ENCODE measurements at regions not wholly inside any gene's neighbourhood (a gene's known extent, or its start where the extent isn't known, plus 50 kb on each side); places are given as distances from the start of the nearest gene placed in this dataset.

GRCh38 chr1:190792873-190793272 lies 315.2 kb upstream of the BRINP3 start:
- H2AFZ ChIP-seq (ENCODE audit: low read length) = no peak overlapping the region
- DNase-seq (ENCODE audit: low read depth in 2 of 2) = no peak
- H3K4me2 ChIP-seq (ENCODE audit: extremely low read depth, insufficient read depth, low read length) = no peak overlapping the region
- no peaks in the 10 kb centered on the region for H4K20me1 ChIP-seq (ENCODE audit: control insufficient read depth, extremely low read depth, insufficient read depth, low read length)
- H3K36me3 ChIP-seq (ENCODE audit: control insufficient read depth, insufficient read depth, low read length) = no peaks in the 10 kb centered on the region
- TF ChIP-seq EZH2 (IDR thresholded peaks at IDR 0.05; ENCODE audit: low read length, missing control alignments) (no peak), CTCF (conservative IDR thresholded peaks at IDR 0.05 in 1 of 2, IDR thresholded peaks at IDR 0.05 in 1 of 2; ENCODE audit: low read depth in 1 of 2, low read length in 2 of 2) (no peak)
- H3K9me3 ChIP-seq (ENCODE audit: control insufficient read depth, insufficient read depth, low read depth, low read length) = no peaks in the 10 kb centered on the region
- no peak overlapping the region for H3K4me3 ChIP-seq (replicated peaks in 1 of 4; ENCODE audit: control extremely low read depth in 1 of 4, insufficient read depth in 1 of 4, low read depth in 3 of 4, low read length in 4 of 4)
- no peaks in the 10 kb centered on the region for H3K79me2 ChIP-seq (ENCODE audit: control insufficient read depth, insufficient read depth, low read length)
- H3K27ac ChIP-seq (ENCODE audit: insufficient read depth, low read length) = no peak overlapping the region
- no peaks in the 10 kb centered on the region for H3K4me1 ChIP-seq (ENCODE audit: control insufficient read depth, extremely low read depth, insufficient read depth, low read length)
- H3K9ac ChIP-seq (ENCODE audit: insufficient read depth, low read length) = no peak overlapping the region
- no peaks in the 10 kb centered on the region for H3K27me3 ChIP-seq (ENCODE audit: control insufficient read depth, insufficient read depth, low read length)

GRCh38 chr1:190807629-190808028 lies 330.0 kb upstream of the BRINP3 start:
- no peaks in the 10 kb centered on the region for H3K27me3 ChIP-seq (ENCODE audit: control insufficient read depth, insufficient read depth, low read length)
- no peaks in the 10 kb centered on the region for H4K20me1 ChIP-seq (ENCODE audit: control insufficient read depth, extremely low read depth, insufficient read depth, low read length)
- no peak overlapping the region for H2AFZ ChIP-seq (ENCODE audit: low read length)
- TF ChIP-seq EZH2 (IDR thresholded peaks at IDR 0.05; ENCODE audit: low read length, missing control alignments) = no peak
- TF ChIP-seq CTCF (conservative IDR thresholded peaks at IDR 0.05 in 1 of 2, IDR thresholded peaks at IDR 0.05 in 1 of 2; ENCODE audit: low read depth in 1 of 2, low read length in 2 of 2) = no peak
- no peaks in the 10 kb centered on the region for H3K4me1 ChIP-seq (ENCODE audit: control insufficient read depth, extremely low read depth, insufficient read depth, low read length)
- no peak overlapping the region for H3K27ac ChIP-seq (ENCODE audit: insufficient read depth, low read length)
- no peaks in the 10 kb centered on the region for H3K79me2 ChIP-seq (ENCODE audit: control insufficient read depth, insufficient read depth, low read length)
- H3K9me3 ChIP-seq (ENCODE audit: control insufficient read depth, insufficient read depth, low read depth, low read length) = no peaks in the 10 kb centered on the region
- H3K36me3 ChIP-seq (ENCODE audit: control insufficient read depth, insufficient read depth, low read length) = no peaks in the 10 kb centered on the region
- peak in 1 of 2 donors; percentile 1 for DNase-seq (ENCODE audit: low read depth in 2 of 2)
- H3K4me3 ChIP-seq (replicated peaks in 1 of 4; ENCODE audit: control extremely low read depth in 1 of 4, insufficient read depth in 1 of 4, low read depth in 3 of 4, low read length in 4 of 4) = no peak overlapping the region
- no peak overlapping the region for H3K9ac ChIP-seq (ENCODE audit: insufficient read depth, low read length)
- no peak overlapping the region for H3K4me2 ChIP-seq (ENCODE audit: extremely low read depth, insufficient read depth, low read length)

GRCh38 chr1:190808035-190808434 lies 330.4 kb upstream of the BRINP3 start:
- Histone ChIP-seq H2AFZ (ENCODE audit: low read length) (no peak overlapping the region), H3K27ac (ENCODE audit: insufficient read depth, low read length) (no peak overlapping the region), H3K9ac (ENCODE audit: insufficient read depth, low read length) (no peak overlapping the region), H3K4me3 (replicated peaks in 1 of 4; ENCODE audit: control extremely low read depth in 1 of 4, insufficient read depth in 1 of 4, low read depth in 3 of 4, low read length in 4 of 4) (no peak overlapping the region), H3K9me3 (ENCODE audit: control insufficient read depth, insufficient read depth, low read depth, low read length) (no peaks in the 10 kb centered on the region), H4K20me1 (ENCODE audit: control insufficient read depth, extremely low read depth, insufficient read depth, low read length) (no peaks in the 10 kb centered on the region), H3K4me1 (ENCODE audit: control insufficient read depth, extremely low read depth, insufficient read depth, low read length) (no peaks in the 10 kb centered on the region), H3K79me2 (ENCODE audit: control insufficient read depth, insufficient read depth, low read length) (no peaks in the 10 kb centered on the region), H3K27me3 (ENCODE audit: control insufficient read depth, insufficient read depth, low read length) (no peaks in the 10 kb centered on the region), H3K36me3 (ENCODE audit: control insufficient read depth, insufficient read depth, low read length) (no peaks in the 10 kb centered on the region), H3K4me2 (ENCODE audit: extremely low read depth, insufficient read depth, low read length) (no peak overlapping the region)
- DNase-seq (ENCODE audit: low read depth in 2 of 2) = peak in 1 of 2 donors; percentile 5
- TF ChIP-seq EZH2 (IDR thresholded peaks at IDR 0.05; ENCODE audit: low read length, missing control alignments) (no peak), CTCF (conservative IDR thresholded peaks at IDR 0.05 in 1 of 2, IDR thresholded peaks at IDR 0.05 in 1 of 2; ENCODE audit: low read depth in 1 of 2, low read length in 2 of 2) (no peak)

All from fibroblast of lung (primary cell).